HG03175 (cell line): ENCODE measurements at regions not wholly inside any gene's neighbourhood (a gene's known extent, or its start where the extent isn't known, plus 50 kb on each side); places are given as distances from the start of the nearest gene placed in this dataset.

Experiments
- ATAC-seq: cut with Tn5 transposase; IDR thresholded peaks from one replicate; pipeline ENCODE4 v1.9.1; 2021; ENCODE audit warnings: mild to moderate bottlenecking, moderate library complexity; ENCODE audit not compliant: unreplicated experiment

GRCh38 chr18:44123743-44124142 lies 556.9 kb upstream of the SETBP1 start:
- ATAC-seq: no peak

DNA sequence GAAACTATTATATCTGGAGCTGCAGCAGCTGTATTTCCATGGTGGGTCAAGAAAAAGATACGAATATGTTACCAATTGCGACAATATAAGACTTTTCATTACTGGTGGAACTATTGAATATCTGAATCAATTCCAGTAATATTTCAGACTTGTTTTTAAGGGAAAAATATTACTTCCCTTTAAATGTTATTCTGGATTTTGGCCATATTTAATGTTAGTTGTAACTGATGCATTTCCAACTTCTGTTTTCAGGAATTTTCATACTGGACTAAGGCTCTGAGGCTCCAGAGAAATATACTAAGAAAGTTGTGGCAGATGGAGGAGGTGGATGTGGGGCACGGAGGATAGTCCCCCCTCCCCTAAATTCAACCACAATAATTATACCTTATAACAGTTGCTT lies 555.2 kb upstream of the SETBP1 start:
- no peak for ATAC-seq

DNA sequence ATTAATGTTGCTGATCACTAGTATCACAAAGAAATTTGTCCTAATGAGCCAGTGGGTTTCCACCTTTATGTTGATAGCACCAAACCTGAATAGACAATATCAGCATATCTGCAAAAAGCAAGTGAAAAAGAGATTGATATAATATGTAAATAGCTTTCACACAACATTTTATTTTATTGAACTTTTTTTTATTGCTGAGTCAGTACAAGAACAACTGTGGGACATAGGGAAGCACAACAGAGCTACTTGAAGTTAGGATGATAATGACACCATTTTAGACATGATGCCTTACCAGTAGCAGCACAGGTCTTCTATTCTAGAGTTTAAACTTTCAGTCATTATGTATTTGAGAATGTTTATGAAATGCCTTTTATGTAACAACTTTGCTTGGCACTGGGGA lies 554.1 kb upstream of the SETBP1 start:
- no peak for ATAC-seq

GRCh38 chr18:44128365-44128764 lies 552.3 kb upstream of the SETBP1 start:
- no peak for ATAC-seq

DNA sequence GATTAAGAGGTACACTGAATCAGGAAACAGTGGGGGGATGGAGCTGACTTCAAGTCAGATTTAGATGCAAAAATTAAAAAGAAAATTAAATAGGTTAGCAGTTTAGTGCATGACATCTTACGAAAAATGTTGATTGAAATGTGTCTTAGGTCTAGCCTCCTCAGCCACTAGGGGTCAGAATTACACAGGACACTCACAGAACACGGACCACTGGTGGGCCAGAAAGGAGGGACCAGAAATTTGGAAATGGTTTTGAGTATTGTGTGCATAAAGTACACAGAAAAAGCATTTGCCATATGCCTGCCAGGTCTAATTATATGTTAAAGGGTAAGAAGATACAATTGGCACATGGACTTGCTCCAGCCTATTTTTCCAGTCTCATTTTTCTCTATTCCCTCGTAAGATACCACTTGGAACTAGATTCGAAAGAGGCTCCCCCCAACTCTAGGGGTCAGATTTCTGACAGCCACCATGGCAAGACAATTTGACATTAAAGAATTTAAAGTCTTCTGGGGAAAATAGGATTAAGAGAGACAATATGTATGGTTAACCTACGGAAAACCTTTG lies 550.2 kb upstream of the SETBP1 start:
- peak; percentile 64 for ATAC-seq

DNA sequence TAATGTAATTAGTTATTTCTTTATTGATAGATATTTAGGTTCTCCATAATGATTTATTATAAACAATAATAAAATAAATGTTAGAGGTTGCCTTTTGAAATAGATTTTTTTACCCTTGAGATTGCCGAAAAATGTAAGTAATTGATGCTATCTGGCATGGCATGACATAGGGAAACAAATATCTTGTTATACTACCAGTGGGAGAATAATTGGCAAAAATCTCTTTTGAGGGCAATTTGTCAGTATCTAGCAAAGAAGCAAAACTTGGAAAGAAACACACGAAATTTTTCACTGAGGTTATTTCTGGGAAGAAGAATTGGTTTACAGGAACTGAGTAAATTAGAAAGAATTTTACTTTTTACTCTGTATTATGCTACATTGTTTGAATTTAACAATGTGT lies 547.2 kb upstream of the SETBP1 start:
- ATAC-seq: no peak

DNA sequence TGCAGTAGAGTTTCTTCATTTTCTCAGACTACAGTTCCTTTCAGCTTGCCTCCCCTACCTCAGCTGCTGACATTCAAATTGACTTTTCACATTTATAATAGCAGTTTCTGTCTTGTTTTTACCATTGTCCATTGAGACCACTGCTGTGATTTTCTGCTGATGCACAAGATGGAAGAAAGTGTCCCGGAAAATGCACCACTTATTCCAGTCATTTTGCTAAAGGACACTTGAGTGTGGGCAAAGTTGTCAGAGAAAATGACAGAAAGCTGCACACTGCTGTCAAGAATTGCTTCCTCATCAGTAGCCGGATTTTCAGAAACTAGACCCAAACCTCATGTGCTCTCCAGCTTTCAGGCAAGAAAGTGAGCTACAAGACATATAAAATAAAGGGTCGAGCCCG lies 546.2 kb upstream of the SETBP1 start:
- no peak for ATAC-seq

- ATAC-seq: no peak
These were observed 544.9 kb upstream of the SETBP1 start for GRCh38 chr18:44135741-44136140.

- no peak for ATAC-seq
These were observed 544.4 kb upstream of the SETBP1 start for GRCh38 chr18:44136326-44136725.

DNA sequence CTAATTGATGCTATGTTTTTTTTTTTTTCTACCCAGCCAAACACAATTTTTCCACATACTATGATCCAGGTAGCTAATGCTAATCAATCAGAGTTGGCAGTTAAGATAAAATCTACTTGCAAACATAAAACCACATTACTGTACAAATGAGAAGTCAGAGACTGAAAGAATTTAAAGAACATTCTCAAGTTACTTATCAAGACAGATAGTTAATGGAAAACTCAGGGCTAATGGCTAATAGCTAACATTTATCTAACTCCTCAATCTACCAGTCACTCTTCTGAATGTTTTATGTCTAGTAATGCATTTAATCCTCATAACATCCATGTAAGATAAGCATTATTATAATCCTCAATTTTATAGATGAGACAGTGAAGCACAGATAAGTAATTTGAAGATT lies 537.6 kb upstream of the SETBP1 start:
- no peak for ATAC-seq

DNA sequence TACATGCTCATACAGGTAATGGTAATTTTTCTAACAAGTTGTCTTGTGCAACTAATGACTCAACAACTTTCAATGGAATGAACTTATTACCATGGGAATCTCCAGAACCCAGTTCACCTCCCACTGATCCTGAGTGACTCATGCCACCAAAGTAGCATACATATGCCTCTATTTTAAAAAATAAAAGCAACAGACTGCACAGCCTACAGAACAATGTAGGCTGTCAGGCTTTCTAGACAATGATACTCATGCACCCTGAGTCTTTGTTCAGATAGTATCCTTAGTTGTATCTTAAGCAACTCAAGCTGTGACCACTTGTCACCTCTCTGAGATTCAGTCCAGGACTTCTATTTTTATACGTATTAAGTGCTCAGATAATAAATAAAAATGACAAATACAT lies 531.0 kb upstream of the SETBP1 start:
- ATAC-seq: no peak

DNA sequence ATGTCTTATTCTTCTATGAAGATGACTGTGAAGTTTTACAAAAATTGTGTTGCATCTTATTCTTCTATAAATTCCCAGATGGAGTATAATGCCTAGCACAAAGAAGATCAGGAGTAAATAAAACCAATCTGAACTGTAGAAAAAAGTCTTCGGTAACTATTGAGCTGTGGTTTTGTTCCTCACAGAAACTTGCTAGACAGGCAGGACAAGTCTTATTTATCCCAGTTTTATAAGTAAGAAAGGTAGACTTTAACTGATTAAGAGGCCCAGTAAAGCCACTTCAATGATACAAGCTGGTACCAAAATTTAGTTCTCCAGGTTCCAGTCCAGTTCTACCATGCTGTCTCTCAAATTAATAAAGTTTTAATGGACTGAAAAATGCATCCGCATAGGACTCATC lies 526.7 kb upstream of the SETBP1 start:
- no peak for ATAC-seq

GRCh38 chr18:44156126-44156525 lies 524.6 kb upstream of the SETBP1 start:
- ATAC-seq: no peak

DNA sequence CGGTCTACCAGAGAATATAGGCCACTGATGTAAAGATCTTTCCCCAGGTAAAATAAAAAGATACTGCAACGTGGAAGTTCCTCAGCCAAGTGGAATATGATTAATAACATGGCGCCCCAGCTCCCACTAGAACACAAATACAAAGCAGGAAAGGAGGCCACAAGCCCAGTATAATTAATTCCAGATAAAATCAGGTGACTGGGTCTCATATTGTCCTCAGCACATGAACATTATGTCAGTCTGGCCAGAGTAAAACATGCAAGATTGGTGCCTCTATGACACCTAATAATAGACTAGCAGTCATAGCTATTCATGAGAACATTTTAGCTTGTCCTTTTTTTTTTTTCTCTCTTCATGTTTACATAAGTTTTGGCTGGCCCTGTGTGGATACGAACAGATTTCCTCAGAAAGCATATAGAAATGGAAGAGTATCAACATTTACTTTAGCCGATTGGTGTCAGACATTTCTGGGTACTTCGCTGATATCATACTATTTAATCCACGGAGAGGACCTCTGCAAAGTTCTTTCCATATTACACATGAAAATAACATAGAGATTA lies 523.8 kb upstream of the SETBP1 start:
- ATAC-seq: no peak

- ATAC-seq: no peak
These were observed 510.3 kb upstream of the SETBP1 start for GRCh38 chr18:44170208-44170880.

- no peak for ATAC-seq
These were observed 509.4 kb upstream of the SETBP1 start for GRCh38 chr18:44171301-44171700.

DNA sequence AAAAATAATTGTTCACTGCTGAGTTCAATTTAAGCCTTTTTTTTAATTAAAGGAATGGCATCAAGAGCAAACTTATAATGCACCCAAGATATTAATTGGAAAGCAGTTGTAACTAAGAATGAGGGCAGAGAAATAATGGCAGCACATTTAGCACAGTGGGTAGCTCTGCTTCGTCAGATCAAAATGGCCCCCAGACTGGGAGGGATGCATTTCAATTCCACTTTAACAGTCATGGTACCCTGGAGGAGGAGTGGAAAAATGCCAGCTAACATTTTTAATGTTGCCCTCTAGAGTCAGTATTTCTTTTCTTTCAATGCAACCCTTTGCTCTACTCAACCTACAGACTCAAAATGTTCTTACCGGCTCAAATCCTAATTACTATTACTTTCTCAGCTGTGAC lies 504.8 kb upstream of the SETBP1 start:
- no peak for ATAC-seq

DNA sequence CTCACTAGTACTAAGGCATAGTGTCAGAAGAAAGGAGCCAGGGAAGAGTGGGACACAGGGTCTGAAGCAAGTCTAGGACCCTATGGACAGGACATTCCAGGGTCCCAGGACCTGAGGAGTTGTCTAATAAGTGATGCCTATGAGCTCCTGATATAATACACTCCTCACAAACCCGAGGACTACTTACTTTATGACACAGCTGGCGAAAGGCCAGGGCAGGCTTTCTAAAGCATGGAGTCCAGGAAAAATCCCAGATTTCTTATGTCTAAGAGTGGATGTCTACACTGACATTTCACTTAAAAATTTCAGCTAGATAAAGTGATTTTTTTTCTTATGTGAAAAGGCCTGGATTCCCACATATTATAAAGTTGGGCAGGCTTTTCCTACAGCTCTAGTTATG lies 502.2 kb upstream of the SETBP1 start:
- no peak for ATAC-seq

GRCh38 chr18:44179693-44180092 lies 501.0 kb upstream of the SETBP1 start:
- ATAC-seq: no peak

GRCh38 chr18:44180683-44181082 lies 500.0 kb upstream of the SETBP1 start:
- no peak for ATAC-seq

DNA sequence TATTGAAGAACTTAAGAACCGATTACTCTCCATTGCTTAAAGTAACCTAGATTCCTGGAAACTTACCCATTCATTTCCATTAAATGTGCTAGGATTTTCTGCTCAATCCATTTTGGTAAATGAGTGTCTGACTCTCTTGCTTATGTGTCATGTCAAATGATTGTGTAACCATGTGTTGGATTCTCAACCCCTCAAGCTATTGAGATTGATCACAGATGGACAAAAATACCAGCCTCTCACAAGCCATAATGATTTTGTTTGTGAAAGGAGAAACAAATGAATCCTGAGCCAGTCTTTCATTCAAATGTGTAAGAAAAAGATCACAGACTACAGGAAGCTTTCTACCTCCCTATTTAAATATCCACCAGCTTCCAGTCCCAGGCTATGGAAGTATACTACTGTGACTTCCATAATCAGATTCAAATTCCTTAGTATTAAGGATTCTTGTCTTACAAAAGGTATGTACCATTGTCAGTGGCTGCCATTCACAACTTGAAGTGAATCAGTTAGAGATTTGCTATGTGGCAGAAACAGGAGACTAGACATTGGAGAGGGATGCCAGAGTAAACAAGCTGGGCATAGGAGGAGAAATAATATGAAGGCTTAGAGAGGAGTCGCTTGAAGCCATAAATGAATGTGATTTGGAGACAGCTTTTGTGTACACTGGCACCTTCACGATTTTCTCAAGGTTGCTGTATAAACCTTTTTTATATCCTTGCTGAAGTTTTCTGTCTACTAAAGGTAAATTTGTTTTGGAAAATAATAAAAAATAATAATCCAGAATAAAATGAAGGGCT lies 498.5 kb upstream of the SETBP1 start:
- ATAC-seq: no peak

DNA sequence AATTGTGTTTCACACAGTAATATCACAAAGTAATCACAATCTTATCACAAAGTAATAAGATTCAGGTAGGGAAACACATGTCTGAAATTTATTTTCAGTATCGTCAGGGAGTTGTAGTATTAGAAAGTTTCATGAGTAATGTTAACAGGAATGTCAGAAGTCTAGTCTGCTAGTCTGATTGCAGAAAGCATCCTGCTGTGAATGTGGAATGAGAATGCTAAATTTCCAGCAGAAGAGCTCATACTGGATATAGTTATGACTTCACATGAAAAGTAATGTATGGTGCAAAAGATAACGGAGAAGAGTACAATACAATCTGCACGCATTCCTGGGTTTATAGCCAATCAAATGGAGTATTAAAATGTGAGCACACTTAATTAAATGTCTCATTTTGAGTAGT lies 494.7 kb upstream of the SETBP1 start:
- ATAC-seq: no peak
